HG03442 (cell line): ENCODE measurements at regions not wholly inside any gene's neighbourhood (a gene's known extent, or its start where the extent isn't known, plus 50 kb on each side); places are given as distances from the start of the nearest gene placed in this dataset.
"Not testable (repeated sequence)": the region's sequence is repeated elsewhere in the genome, so short reads cannot be mapped to it uniquely, and the experiment has no call there.

Experiments used
- ATAC-seq: cut with Tn5 transposase; IDR thresholded peaks from one replicate; pipeline ENCODE4 v1.9.1; 2021; ENCODE audit warnings: mild to moderate bottlenecking, moderate library complexity; ENCODE audit not compliant: unreplicated experiment

DNA sequence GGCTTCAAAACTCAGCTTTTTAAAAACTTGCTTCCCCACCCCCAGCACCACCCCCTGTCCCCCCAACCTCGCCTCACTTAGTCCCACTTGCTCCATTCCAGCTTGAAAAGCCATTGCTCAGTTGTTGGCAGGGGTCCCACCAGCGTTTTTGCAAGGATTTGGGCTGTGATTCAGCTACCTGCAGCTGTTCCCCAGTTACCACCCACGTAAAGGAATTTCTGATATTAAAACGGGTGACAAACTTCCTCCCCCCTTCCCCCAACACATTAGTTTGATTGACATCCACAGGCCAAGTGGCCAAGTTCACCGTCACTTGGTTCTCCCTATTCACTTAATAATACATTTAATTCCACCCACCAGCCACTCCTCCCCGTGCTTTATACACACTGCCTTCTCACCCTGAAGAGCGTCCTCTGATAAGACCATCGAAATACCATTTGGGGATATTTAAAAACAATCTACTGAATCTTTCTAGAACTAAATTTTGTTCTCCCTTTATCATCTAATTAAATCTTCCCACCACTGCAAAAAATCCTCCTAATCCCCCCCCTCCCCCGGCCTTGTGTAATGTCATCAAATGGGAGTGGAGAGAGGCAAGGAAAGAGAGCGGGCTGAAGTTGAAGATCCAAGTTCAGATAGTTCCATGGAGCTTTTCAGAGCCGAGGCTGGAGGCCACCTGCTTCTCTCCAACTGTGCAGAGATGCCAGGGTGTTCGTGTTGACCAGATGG lies 55.1 kb downstream of the SOX9 start:
- no peak for ATAC-seq

- ATAC-seq: no peak
These were observed 55.7 kb downstream of the SOX9 start for GRCh38 chr17:72176516-72176851.

DNA sequence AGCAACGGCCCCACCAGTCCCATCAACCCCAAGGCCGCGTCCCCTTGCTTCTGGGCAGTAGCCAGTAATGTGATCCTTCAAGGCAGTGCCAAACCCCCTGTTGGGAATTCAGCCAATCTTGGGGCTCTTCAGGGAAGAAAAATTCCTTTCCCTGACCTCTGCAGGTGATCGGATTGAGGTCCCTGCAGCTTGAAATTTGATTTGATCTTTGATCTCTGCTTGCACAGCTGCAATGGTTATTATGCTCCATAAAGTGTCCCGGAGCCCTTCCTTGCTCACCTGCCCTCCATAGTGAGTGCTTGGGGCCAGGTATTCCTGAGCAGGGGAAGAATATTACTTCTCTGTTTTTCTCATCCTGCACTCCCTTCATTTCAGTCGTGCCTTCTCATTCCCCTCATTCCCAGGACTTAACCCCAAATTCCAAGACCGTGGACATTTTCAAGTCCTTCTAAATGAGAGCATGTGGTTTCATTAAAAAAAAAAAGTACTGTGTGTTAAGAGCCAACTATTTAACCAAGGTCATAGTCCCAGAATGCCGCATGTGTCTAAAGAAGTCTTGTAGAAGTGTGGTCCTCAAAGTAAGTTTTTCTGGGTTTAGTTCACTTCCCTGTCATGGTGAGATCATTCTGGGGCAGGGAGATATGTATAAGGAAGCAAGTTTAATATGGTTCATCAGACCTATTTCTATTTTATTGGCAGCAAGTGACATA lies 56.3 kb downstream of the SOX9 start:
- ATAC-seq: no peak

- ATAC-seq: no peak
These were observed 56.9 kb downstream of the SOX9 start for GRCh38 chr17:72177738-72178137.

GRCh38 chr17:72182371-72182873 lies 61.6 kb downstream of the SOX9 start:
- no peak for ATAC-seq

GRCh38 chr17:72183194-72183685 lies 62.4 kb downstream of the SOX9 start:
- ATAC-seq: no peak

GRCh38 chr17:72184805-72185204 lies 64.0 kb downstream of the SOX9 start:
- no peak for ATAC-seq

DNA sequence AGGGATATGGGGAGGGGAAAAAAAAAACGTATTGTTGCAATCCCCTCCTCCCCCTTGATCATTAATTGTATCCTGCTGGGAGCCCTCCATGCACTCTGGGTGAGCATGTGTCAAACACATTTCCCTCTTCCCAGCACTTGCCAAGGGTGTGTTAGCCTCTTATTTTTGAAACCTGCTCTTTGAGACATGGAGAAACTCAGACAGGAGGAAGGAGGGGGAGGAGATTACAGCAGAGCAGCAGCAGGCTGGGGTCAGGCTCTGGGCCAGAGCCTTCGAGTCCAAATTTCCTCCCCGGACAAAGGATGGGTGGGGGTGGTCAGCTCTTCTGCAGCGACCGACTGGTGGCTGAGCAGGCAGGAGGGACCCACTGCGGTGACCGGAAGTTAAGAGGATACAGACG lies 64.7 kb downstream of the SOX9 start:
- no peak for ATAC-seq

DNA sequence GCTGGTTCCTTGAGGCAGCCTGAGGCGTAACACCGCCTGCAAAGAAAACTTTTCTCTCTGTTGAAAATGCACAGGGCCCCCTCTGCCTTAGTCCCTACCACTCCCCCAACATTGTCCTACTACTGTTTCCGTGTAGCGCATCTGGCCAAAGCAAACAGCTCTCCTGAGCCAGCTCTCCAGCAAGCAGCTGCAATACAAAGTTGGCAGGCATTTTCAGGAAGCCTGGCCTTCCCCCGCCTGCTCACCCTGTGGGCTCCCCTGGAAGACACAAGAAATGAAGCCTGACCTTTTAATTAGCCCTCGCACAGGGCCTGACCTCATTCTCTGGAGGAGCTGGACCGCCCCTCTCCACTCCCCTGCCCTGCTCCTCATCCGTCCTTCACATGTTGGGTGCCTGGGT lies 66.7 kb downstream of the SOX9 start:
- no peak for ATAC-seq

DNA sequence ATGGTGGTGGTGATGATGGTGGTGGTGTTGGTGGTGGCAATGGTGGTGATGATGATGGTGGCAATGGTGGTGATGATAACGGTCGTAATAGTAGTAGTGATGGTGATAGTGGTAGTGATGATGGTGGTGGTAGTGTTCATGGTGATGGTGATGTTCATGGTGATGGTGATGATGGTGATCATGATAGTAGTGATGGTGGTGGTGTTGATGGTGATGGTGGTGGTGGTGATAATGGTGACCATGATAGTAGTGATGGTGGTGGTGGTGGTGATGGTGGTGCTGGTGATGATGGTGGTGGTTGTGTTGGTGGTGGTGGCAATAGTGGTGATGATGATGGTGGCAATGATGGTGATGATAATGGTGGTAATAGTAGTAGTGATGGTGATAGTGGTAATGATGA lies 68.0 kb downstream of the SOX9 start:
- no peak for ATAC-seq

DNA sequence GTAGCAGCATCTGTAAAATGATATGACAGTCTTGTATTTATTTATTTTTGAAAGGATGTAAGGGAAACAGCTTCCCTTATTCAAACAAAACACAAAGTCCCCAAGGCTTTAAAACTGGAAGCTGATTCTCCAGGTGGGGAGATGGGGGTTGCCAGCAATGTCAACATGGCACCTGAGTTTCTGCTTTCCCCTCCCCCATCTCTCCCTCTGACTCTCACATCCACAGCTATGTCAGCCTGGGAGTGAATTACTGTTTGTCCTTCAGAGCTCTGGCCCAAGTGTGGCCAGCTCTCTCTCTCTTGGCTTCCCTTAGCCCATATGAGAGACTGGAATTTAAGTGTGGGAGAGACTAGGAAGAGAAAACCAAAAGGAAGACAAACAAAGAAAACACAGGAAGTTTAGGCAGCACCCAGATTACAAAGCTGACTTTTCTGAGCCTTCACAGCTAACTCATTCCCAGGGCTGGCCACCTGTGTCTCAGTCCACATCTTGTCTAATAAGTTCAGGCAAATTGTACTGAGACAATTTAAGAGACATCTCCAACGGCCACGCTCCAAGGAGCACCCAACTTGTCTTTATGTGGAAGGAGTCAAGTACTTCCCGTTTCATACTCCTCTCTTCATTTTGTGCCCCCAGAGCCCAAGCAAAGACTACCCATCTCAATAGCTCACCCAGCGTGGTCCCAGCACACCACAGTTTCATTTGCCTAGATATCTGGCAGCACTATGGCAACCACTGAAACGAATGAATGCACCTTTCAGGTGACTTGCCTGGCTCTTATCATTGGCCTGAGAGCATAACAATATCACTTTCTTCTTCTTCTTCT lies 69.2 kb downstream of the SOX9 start:
- ATAC-seq: no peak

- ATAC-seq: no peak
These were observed 70.5 kb downstream of the SOX9 start for GRCh38 chr17:72191356-72191755.

DNA sequence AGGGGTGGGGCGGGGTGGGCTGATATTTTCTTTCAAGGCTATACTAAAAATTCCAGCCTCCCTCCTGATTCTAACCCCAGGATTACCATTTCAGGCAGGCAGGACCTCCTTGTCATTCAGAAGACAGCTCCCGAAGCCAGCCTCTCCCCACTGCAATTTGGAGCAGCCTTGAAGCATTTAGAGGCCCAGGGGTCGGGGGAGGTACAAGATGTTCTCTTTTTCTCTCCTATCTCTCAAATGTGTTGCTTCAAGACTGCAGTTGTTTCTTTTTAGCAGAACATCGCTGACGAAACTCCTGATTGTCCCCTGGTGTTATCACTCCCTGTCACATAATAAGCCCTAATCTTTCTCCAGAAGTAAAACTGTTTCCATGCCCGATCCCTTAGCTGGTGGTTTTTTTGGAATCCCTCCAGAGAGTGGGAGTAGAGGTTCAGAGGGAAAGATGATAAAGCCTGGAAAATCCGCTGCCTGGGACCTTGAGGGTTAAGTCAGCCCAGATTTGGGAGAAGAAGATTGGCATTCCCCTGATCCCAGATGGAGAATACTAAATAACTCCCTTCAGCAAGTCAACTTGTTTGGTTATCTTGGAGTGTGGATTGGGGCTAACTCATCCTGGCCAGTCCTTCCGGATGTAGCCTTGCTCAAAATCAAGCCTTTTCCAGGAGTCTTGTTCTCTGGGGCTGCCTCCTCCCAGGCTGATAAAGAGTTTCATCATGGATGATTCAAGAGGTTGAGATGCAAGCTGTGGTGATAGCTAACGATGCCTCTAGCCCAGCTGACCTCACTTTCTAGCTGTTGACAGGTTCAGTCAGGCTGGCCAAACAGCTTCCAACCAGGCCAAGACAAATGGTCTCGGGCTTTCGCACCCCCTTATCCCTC lies 71.3 kb downstream of the SOX9 start:
- no peak for ATAC-seq

DNA sequence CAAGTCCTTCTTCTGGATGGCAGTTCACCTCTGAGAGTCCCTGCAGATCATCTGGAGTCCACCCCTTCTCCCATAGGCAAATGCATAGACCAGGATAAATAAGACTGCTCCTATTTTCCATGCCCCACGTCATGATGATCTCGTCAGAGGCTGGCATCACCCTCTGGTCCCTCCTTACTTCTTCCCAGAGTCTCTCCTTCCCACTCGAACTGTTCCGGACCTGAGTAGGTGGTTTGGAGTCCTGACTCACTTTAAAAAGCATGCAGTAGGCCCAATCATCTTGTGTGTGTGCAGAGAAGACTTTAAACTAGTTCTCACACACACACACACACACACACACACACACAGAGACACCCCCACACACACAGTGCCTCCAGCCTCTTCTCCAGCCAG lies 72.0 kb downstream of the SOX9 start:
- ATAC-seq: no peak

GRCh38 chr17:72193391-72194106 lies 72.7 kb downstream of the SOX9 start:
- ATAC-seq: no peak

DNA sequence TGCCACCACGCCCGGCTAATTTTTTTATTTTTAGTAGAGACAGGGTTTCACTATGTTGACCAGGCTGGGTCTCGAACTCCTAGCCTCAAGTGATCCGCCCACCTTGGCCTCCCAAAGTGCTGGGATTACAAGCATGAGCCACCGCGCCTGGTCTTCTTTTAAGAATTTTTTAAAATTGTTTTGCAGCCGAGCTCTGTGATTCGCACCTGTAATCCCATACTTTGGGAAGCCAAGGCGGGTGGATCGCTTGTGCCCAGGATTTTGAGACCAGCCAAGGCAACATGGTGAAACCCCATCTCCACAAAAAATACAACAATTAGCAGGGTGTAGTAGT lies 73.3 kb downstream of the SOX9 start:
- ATAC-seq: not testable (repeated sequence)

DNA sequence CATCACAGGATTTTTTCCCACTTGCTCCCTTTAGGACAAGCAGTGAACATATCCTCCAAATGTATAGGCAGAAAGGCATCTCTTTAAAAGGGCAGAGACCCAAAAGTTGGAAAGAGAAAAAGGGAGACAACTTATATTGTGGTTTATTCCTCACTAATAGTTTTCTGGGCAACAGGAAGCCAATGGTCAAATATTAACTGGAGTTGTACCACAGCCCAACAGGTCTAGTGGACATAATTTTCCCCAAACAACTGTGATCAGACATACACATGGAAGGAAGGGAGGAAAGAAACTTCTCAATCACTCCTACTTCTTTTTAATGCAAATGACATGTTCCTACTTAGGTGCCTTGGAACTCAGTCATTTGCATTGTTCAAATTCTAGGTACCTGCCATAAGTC lies 78.4 kb downstream of the SOX9 start:
- no peak for ATAC-seq

DNA sequence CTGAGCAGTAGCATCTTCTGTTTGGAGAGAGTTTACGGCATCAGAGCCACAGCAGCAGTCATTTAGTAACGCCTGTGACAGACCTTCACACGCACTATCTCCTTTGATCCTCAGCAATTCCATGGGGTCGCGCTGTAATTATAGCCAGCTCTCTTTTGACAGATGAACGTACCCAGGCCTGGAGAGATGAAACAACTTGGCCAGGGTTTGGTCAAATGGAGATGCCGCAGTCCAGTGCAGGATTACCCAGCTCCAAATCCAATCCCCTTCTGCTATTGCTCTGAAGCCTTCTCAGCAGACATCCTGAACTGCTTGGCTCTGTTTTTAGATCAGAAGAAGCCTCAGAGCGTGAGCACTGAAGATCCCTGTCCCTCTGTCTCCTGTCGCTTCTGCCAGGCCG lies 83.9 kb downstream of the SOX9 start:
- ATAC-seq: no peak

DNA sequence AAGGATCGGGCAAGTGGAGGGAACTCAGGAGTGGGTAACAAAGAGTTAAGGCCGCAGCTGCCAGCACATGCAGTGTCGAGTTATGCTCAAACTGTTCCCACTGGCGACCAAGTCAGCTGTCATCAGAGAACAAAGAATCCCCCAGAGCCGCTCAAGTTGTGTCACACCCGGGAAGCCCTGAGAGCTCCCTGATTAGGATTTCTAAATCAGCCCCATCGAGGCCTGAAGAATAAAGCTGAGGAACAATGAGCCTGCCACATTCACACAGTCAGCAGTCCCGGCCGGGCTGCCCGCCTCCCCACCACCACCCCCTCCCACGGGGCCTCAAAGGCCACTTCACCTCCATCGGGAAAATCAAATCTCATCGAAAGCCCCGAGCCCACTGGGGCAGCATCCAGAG lies 84.5 kb downstream of the SOX9 start:
- no peak for ATAC-seq

DNA sequence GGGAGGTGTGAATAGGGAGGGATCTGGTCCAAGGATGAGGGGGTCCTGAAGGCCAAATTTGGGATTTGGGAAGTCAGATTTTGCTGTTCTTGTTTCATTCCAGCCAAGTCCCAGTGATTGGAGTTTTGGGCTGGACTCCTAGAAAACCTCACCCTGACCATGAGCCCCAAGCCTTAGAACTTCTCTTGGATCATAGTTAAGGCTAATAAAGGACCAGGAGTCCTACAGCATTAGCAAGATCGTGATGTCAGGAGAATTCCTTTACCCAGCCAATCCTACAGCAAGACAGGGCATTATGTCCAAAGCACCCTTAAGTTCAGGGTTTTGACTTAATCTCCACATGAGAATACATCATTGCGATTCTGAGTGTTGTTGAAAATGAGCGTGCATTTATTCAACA lies 85.0 kb downstream of the SOX9 start:
- ATAC-seq: no peak
